ENCODE measurements at regions not wholly inside any gene's neighbourhood (a gene's known extent, or its start where the extent isn't known, plus 50 kb on each side); places are given as distances from the start of the nearest gene placed in this dataset.

DNA sequence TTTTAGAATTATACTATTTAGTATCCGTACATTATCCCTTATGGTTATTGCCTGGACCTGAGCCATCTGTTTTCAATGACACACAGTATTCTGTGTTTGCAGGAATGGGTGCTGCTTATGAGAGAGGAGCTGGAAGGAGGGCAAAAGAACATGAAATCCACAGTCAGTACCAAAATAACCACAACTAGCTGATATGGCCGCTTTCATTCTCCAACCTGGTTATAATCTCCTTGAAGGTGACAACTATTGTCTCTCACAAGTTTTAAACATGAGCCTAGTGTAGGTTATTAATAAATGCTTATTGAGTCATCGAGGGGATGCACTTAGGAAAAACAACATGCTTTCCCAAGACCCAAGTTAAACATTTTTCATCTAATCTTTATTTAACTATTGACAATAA lies 356.6 kb downstream of the BMP2 start:
- CTCF ChIA-PET, result interaction anchor here (1.0 to 2.3 kb wide), 2 partner anchors 11 to 358 kb away, joined by 3 to 10 read pairs; no protein-coding TSS in a partner anchor
- DNase-seq (ENCODE audit: extremely low spot score), result no peak
- POLR2A ChIA-PET, result no interaction called here
- no peak for TF ChIP-seq ZNF384 (IDR thresholded peaks at IDR 0.05)
- TF ChIP-seq HDGF (IDR thresholded peaks at IDR 0.05; ENCODE audit: borderline replicate concordance), result no peak
- TF ChIP-seq L3MBTL2 (conservative IDR thresholded peaks at IDR 0.05), result no peak
- no peak for TF ChIP-seq BHLHE40 (IDR thresholded peaks at IDR 0.05; ENCODE audit: borderline replicate concordance)
- TF ChIP-seq TARDBP (IDR thresholded peaks at IDR 0.05), result no peak
- TF ChIP-seq ELF4 (IDR thresholded peaks at IDR 0.05), result no peak
- TF ChIP-seq NFRKB (IDR thresholded peaks at IDR 0.05), result no peak
- TF ChIP-seq FOXM1 (IDR thresholded peaks at IDR 0.05; ENCODE audit: borderline replicate concordance), result no peak
- TF ChIP-seq FOXA1 (IDR thresholded peaks at IDR 0.05), result no peak
- TF ChIP-seq FOXK2 (IDR thresholded peaks at IDR 0.05), result no peak
- TF ChIP-seq, protein P1, sequence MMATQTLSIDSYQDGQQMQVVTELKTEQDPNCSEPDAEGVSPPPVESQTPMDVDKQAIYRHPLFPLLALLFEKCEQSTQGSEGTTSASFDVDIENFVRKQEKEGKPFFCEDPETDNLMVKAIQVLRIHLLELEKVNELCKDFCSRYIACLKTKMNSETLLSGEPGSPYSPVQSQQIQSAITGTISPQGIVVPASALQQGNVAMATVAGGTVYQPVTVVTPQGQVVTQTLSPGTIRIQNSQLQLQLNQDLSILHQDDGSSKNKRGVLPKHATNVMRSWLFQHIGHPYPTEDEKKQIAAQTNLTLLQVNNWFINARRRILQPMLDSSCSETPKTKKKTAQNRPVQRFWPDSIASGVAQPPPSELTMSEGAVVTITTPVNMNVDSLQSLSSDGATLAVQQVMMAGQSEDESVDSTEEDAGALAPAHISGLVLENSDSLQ (IDR thresholded peaks at IDR 0.05), result no peak
- no peak for TF ChIP-seq CTBP1 (IDR thresholded peaks at IDR 0.05; ENCODE audit: borderline replicate concordance)

DNA sequence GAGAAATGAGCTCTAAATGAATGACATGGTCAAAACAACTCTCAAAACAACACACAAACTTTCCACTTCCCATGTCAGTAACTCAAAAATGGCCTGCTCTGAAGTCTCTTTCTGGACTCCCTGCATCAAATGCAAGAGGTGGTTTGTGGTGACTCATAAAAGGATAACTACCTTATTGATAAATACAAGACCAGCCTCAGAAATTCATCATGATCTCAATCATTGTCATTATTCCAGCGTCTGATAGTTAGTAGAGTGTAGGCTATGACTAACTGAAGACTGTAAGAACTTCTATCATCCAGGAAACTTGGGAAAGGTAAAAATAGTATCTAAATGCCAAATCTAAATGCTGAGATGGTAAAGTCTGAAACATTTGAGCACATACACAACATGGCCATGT lies 369.4 kb downstream of the BMP2 start:
- POLR2A ChIA-PET, result no interaction called here
- CTCF ChIA-PET, result no interaction called here
- DNase-seq (ENCODE audit: extremely low spot score), result no peak
- no peak for TF ChIP-seq TARDBP (IDR thresholded peaks at IDR 0.05)
- TF ChIP-seq, protein P1 (IDR thresholded peaks at IDR 0.05), result no peak
- no peak for TF ChIP-seq LEF1 (IDR thresholded peaks at IDR 0.05; ENCODE audit: borderline replicate concordance)
- no peak for TF ChIP-seq NFRKB (IDR thresholded peaks at IDR 0.05)
- TF ChIP-seq BHLHE40 (IDR thresholded peaks at IDR 0.05; ENCODE audit: borderline replicate concordance), result no peak
- TF ChIP-seq SP1 (IDR thresholded peaks at IDR 0.05), result no peak
- TF ChIP-seq ELF4 (IDR thresholded peaks at IDR 0.05), result no peak
- no peak for TF ChIP-seq ZNF384 (IDR thresholded peaks at IDR 0.05)

DNA sequence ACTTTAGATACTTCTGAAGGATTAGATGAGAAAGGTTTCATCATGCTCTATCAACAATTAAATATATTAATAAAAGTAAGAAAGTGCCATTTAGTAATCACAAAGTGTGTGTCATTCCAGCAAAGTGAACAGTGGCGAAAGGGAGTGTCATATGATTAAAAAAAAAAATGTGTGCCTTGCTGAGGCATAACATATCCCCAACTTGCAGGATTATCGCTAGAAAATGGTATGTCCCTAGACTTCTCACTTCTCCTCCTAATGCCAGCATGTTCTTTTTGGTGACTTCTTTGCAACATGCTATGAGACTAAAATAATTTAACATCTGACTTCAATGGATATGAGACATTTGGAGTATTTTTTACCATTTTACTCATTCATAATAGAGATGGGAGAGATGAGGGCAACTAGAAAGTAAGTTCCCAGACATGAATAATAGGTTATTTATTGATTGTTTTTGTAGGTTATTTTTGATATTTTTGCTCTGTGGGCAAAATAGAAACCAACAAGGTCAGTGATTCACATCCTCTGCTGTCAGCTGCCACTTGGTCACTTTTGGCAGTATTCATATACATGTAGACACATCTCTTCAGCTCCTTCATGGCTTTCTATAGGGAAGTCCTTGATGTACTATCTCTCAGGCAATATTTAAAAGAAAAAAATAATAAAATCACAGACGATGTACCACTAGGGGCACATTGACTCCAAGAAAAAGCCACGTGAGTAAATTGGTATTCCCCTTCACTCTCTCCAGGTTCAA lies 370.1 kb downstream of the BMP2 start:
- DNase-seq (ENCODE audit: extremely low spot score), result no peak
- TF ChIP-seq ARNT (IDR thresholded peaks at IDR 0.05), result no peak
- no peak for TF ChIP-seq SP1 (IDR thresholded peaks at IDR 0.05)
- TF ChIP-seq L3MBTL2 (conservative IDR thresholded peaks at IDR 0.05), result no peak
- TF ChIP-seq, protein P1 (IDR thresholded peaks at IDR 0.05), result no peak
- no peak for TF ChIP-seq ZNF384 (IDR thresholded peaks at IDR 0.05)
- no peak for TF ChIP-seq ELF4 (IDR thresholded peaks at IDR 0.05)
- TF ChIP-seq TARDBP (IDR thresholded peaks at IDR 0.05), result no peak
- POLR2A ChIA-PET, result no interaction called here
- CTCF ChIA-PET, result no interaction called here

DNA sequence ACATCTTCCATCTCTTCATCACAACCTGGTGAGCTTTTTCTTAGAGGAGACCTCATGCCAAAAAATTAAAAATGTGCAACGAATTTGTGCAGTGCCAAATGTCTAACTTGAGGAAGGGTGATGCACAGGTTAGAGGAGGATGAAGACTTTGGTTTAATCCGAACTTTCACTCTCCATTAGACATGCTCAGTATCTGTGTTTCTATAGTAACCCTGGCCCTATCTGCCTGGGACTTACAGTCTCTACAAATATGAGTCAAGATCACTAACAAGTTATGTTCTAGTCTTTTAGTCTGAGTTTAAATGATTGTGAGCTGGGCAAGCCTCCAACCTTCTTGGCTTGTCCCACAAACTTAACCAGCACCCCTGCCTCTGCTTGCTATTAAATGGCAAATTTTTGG lies 377.0 kb downstream of the BMP2 start:
- TF ChIP-seq CTBP1 (IDR thresholded peaks at IDR 0.05; ENCODE audit: borderline replicate concordance), result no peak
- no peak for TF ChIP-seq SP1 (IDR thresholded peaks at IDR 0.05)
- no peak for TF ChIP-seq ARNT (IDR thresholded peaks at IDR 0.05)
- no peak for TF ChIP-seq TARDBP (IDR thresholded peaks at IDR 0.05)
- no peak for TF ChIP-seq ZNF384 (IDR thresholded peaks at IDR 0.05)
- TF ChIP-seq FOXA1 (IDR thresholded peaks at IDR 0.05), result no peak
- no peak for TF ChIP-seq SUZ12 (IDR thresholded peaks at IDR 0.05)
- no peak for TF ChIP-seq FOXM1 (IDR thresholded peaks at IDR 0.05; ENCODE audit: borderline replicate concordance)
- TF ChIP-seq, protein P1 (IDR thresholded peaks at IDR 0.05), result no peak
- POLR2A ChIA-PET, result no interaction called here
- no peak for DNase-seq (ENCODE audit: extremely low spot score)
- CTCF ChIA-PET, result no interaction called here

DNA sequence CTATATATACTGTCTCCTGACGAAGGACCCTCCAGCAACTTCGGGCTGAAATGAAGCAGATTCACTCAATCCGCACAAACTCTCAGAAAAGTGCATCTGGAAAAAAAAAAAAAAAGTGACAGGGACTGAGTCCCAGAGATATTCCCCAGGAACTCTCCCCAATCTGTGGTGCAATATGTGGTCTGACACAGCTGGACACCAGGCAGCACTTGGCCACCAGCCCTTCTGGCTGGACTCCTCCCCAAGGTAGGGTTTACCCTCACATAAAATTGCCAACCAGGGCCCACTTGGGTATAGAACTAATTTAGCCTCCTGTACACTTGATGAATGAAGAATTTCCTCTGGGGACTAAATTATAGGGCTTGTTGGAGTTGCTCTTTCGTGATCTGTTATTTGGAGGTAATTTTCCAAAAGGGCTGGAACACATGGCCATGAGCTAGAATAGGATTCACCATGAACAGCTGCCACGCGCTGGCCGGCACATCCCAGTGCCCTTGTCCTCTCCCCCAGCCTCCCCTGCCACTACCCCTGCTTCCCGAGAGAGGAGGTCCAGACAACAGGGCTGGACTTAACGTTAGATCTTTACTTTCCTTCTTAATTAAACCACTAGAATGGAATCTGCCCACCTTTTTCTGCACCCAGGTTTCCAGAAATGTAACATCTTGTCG lies 379.2 kb downstream of the BMP2 start:
- CTCF ChIA-PET, result no interaction called here
- DNase-seq (ENCODE audit: extremely low spot score), result no peak
- POLR2A ChIA-PET, result no interaction called here
- no peak for TF ChIP-seq ZNF384 (IDR thresholded peaks at IDR 0.05)
- TF ChIP-seq ARNT (IDR thresholded peaks at IDR 0.05), result no peak
- TF ChIP-seq CTBP1 (IDR thresholded peaks at IDR 0.05; ENCODE audit: borderline replicate concordance), result no peak
- TF ChIP-seq ELF4 (IDR thresholded peaks at IDR 0.05), result no peak
- no peak for TF ChIP-seq SP1 (IDR thresholded peaks at IDR 0.05)
- TF ChIP-seq FOXK2 (IDR thresholded peaks at IDR 0.05), result no peak
- TF ChIP-seq TARDBP (IDR thresholded peaks at IDR 0.05), result no peak
- no peak for TF ChIP-seq NFRKB (IDR thresholded peaks at IDR 0.05)
- TF ChIP-seq BHLHE40 (IDR thresholded peaks at IDR 0.05; ENCODE audit: borderline replicate concordance), result no peak
- no peak for TF ChIP-seq LEF1 (IDR thresholded peaks at IDR 0.05; ENCODE audit: borderline replicate concordance)
- TF ChIP-seq SUZ12 (IDR thresholded peaks at IDR 0.05), result no peak
- TF ChIP-seq FOXM1 (IDR thresholded peaks at IDR 0.05; ENCODE audit: borderline replicate concordance), result no peak
- TF ChIP-seq HDGF (IDR thresholded peaks at IDR 0.05; ENCODE audit: borderline replicate concordance), result no peak
- TF ChIP-seq L3MBTL2 (conservative IDR thresholded peaks at IDR 0.05), result no peak
- no peak for TF ChIP-seq FOXA1 (IDR thresholded peaks at IDR 0.05)
- TF ChIP-seq, protein P1 (IDR thresholded peaks at IDR 0.05), result no peak
